ENCODE measurements at regions not wholly inside any gene's neighbourhood (a gene's known extent, or its start where the extent isn't known, plus 50 kb on each side); places are given as distances from the start of the nearest gene placed in this dataset.
A peak's percentile ranks its signal among the peaks of the same experiment; 100 is the strongest.

- TF ChIP-seq CTCF (IDR thresholded peaks at IDR 0.05), result peak; percentile 78
- Mint-ChIP-seq H3K9me3 (ENCODE audit: low read depth) (peaks cover 4% of the 10 kb centered on the region), H3K27ac (ENCODE audit: unreplicated experiment) (no peak overlapping the region), H3K36me3 (ENCODE audit: low read depth) (no peaks in the 10 kb centered on the region), H3K4me1 (ENCODE audit: low read depth) (no peaks in the 10 kb centered on the region), H3K27me3 (ENCODE audit: low read depth) (peaks cover 3% of the 10 kb centered on the region), H3K4me3 (ENCODE audit: unreplicated experiment) (no peak overlapping the region)
- DNase-seq (ENCODE audit: low spot score), result no peak
These were observed 233.4 kb upstream of the FAM47A start for GRCh38 chrX:34365471-34365870.

- Mint-ChIP-seq H3K27me3 (ENCODE audit: low read depth) (no peaks in the 10 kb centered on the region), H3K27ac (ENCODE audit: unreplicated experiment) (no peak overlapping the region), H3K4me1 (ENCODE audit: low read depth) (peaks cover 4% of the 10 kb centered on the region), H3K4me3 (ENCODE audit: unreplicated experiment) (no peak overlapping the region), H3K36me3 (ENCODE audit: low read depth) (no peaks in the 10 kb centered on the region), H3K9me3 (ENCODE audit: low read depth) (peaks cover 11% of the 10 kb centered on the region)
- TF ChIP-seq CTCF (IDR thresholded peaks at IDR 0.05), result no peak
- DNase-seq (ENCODE audit: low spot score), result no peak
These were observed 218.6 kb upstream of the FAM47A start for GRCh38 chrX:34350561-34351335.

- no peaks in the 10 kb centered on the region for H3K36me3 Mint-ChIP-seq (ENCODE audit: low read depth)
- DNase-seq (ENCODE audit: low spot score), result no peak
- no peak overlapping the region for H3K4me3 Mint-ChIP-seq (ENCODE audit: unreplicated experiment)
- no peaks in the 10 kb centered on the region for H3K4me1 Mint-ChIP-seq (ENCODE audit: low read depth)
- H3K9me3 Mint-ChIP-seq (ENCODE audit: low read depth), result peaks cover 20% of the 10 kb centered on the region
- H3K27me3 Mint-ChIP-seq (ENCODE audit: low read depth), result no peaks in the 10 kb centered on the region
- H3K27ac Mint-ChIP-seq (ENCODE audit: unreplicated experiment), result no peak overlapping the region
- no peak for TF ChIP-seq CTCF (IDR thresholded peaks at IDR 0.05)
These were observed 210.9 kb upstream of the FAM47A start for GRCh38 chrX:34343001-34343400.

- no peak for DNase-seq (ENCODE audit: low spot score)
- Mint-ChIP-seq H3K9me3 (ENCODE audit: low read depth) (peaks cover 19% of the 10 kb centered on the region), H3K4me1 (ENCODE audit: low read depth) (no peaks in the 10 kb centered on the region), H3K27ac (ENCODE audit: unreplicated experiment) (no peak overlapping the region), H3K4me3 (ENCODE audit: unreplicated experiment) (no peak overlapping the region), H3K36me3 (ENCODE audit: low read depth) (no peaks in the 10 kb centered on the region), H3K27me3 (ENCODE audit: low read depth) (no peaks in the 10 kb centered on the region)
- no peak for TF ChIP-seq CTCF (IDR thresholded peaks at IDR 0.05)
These were observed 209.7 kb upstream of the FAM47A start for GRCh38 chrX:34341814-34342213.

GRCh38 chrX:34341258-34341657 lies 209.1 kb upstream of the FAM47A start:
- Mint-ChIP-seq H3K27me3 (ENCODE audit: low read depth) (no peaks in the 10 kb centered on the region), H3K9me3 (ENCODE audit: low read depth) (peaks cover 15% of the 10 kb centered on the region), H3K27ac (ENCODE audit: unreplicated experiment) (no peak overlapping the region), H3K4me1 (ENCODE audit: low read depth) (no peaks in the 10 kb centered on the region), H3K36me3 (ENCODE audit: low read depth) (no peaks in the 10 kb centered on the region), H3K4me3 (ENCODE audit: unreplicated experiment) (no peak overlapping the region)
- TF ChIP-seq CTCF (IDR thresholded peaks at IDR 0.05), result peak; percentile 17
- no peak for DNase-seq (ENCODE audit: low spot score)
